Erythroblast (primary cell): ENCODE measurements at regions not wholly inside any gene's neighbourhood (a gene's known extent, or its start where the extent isn't known, plus 50 kb on each side); places are given as distances from the start of the nearest gene placed in this dataset.

Experiments used
- GATA1 ChIP-seq: IDR thresholded peaks from 2 replicates; pipeline ENCODE4 v1.6.1; 2011; ENCODE audit warnings: low read depth, mild to moderate bottlenecking, control low read depth, low read length, moderate library complexity
- POLR2A ChIP-seq: IDR thresholded peaks from 2 replicates; pipeline ENCODE4 v1.6.1; 2011; ENCODE audit warnings: mild to moderate bottlenecking, low read length

DNA sequence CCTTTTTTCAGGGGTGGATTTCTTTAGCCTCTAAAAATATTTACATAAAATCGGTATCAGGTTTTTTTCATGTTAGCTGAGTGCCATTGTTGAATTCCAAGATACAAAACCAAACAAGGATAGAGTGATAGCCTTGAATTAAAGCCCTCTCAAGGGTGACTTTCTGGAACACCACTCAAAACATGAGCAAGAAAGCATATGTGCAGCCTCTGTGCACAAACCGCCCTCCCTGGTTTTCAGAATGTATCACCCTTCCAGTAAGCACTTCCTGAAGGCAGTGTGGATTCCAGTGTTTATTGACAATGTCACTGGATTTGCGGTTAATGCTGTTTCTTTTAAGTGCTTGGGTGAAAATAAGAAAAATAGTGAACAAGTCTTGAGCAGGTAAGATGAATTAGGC lies 597.7 kb downstream of the TMEM114 start:
- TF ChIP-seq POLR2A (no peak), GATA1 (no peak)
